Osteoblast (primary cell): ENCODE measurements at regions not wholly inside any gene's neighbourhood (a gene's known extent, or its start where the extent isn't known, plus 50 kb on each side); places are given as distances from the start of the nearest gene placed in this dataset.

Experiments used
- DNase-seq: peaks from one replicate; pipeline ENCODE4 v3.0.0; 2011; ENCODE audit warnings: low spot score, mixed read lengths; ENCODE audit not compliant: insufficient read length; ENCODE audit errors: missing footprints
- H2AFZ ChIP-seq: 2 replicates; pipeline ENCODE4 v1.6.0; 2011; ENCODE audit warnings: mild to moderate bottlenecking, low read length
- H3K27ac ChIP-seq: 2 replicates; pipeline ENCODE4 v1.5.1; 2011; ENCODE audit warnings: mild to moderate bottlenecking, low read depth, low read length, moderate library complexity
- H3K27me3 ChIP-seq: 2 replicates; pipeline ENCODE4 v1.6.0; 2012; ENCODE audit warnings: mild to moderate bottlenecking, control low read depth, inconsistent platforms, low read length, moderate library complexity; ENCODE audit not compliant: insufficient read depth
- H3K36me3 ChIP-seq: 2 replicates; pipeline ENCODE4 v1.5.1; 2011; ENCODE audit warnings: mild to moderate bottlenecking, low read length, control low read depth, moderate library complexity; ENCODE audit not compliant: insufficient read depth
- H3K4me1 ChIP-seq: 2 replicates; pipeline ENCODE4 v1.5.1; 2011; ENCODE audit warnings: mild to moderate bottlenecking, low read length, control low read depth, moderate library complexity; ENCODE audit not compliant: insufficient read depth
- H3K4me2 ChIP-seq: 2 replicates; pipeline ENCODE4 v1.6.0; 2011; ENCODE audit warnings: mild to moderate bottlenecking, low read length; ENCODE audit not compliant: insufficient read depth
- H3K4me3 ChIP-seq: fragments of 200-600 bp; sonication (generic); 3 replicates; pipeline ENCODE4 v1.5.1; 2012; ENCODE audit warnings: mild to moderate bottlenecking, low read length, inconsistent platforms; ENCODE audit not compliant: insufficient read depth
- H3K79me2 ChIP-seq: 2 replicates; pipeline ENCODE4 v1.6.0; 2012; ENCODE audit warnings: mild to moderate bottlenecking, low read length, control low read depth, inconsistent platforms; ENCODE audit not compliant: insufficient read depth
- H3K9me3 ChIP-seq: 2 replicates; pipeline ENCODE4 v1.5.1; 2011; ENCODE audit warnings: low read depth, low read length, control low read depth
- H4K20me1 ChIP-seq: 2 replicates; pipeline ENCODE4 v1.6.0; 2012; ENCODE audit warnings: mild to moderate bottlenecking, low read length, control low read depth; ENCODE audit not compliant: insufficient read depth
- CTCF ChIP-seq: IDR thresholded peaks from 2 replicates; pipeline ENCODE4 v1.5.1; 2011; ENCODE audit warnings: mild to moderate bottlenecking, low read depth, low read length, moderate library complexity; ENCODE audit errors: extremely low read depth

- no peaks in the 10 kb centered on the region for H4K20me1 ChIP-seq
- peak overlapping the region; percentile 37 for H2AFZ ChIP-seq
- no peak overlapping the region for H3K4me2 ChIP-seq
Observed at GRCh38 chr16:80367037-80367658, 173.6 kb upstream of the DYNLRB2 start.

GRCh38 chr16:80366023-80366422 lies 174.8 kb upstream of the DYNLRB2 start:
- Histone ChIP-seq H3K4me2 (no peak overlapping the region), H3K4me3 (no peak overlapping the region), H4K20me1 (no peaks in the 10 kb centered on the region), H3K27me3 (no peaks in the 10 kb centered on the region), H3K9me3 (no peaks in the 10 kb centered on the region), H2AFZ (peak overlapping the region; percentile 16), H3K36me3 (no peaks in the 10 kb centered on the region), H3K79me2 (no peaks in the 10 kb centered on the region), H3K27ac (no peak overlapping the region), H3K4me1 (peaks cover 7% of the 10 kb centered on the region)
- no peak for TF ChIP-seq CTCF
- no peak for DNase-seq

More at GRCh38 chr16:80367037-80367658, 173.6 kb upstream of the DYNLRB2 start:
- DNase-seq = no peak
- H3K4me3 ChIP-seq = no peak overlapping the region
- TF ChIP-seq CTCF = no peak
- peaks cover 7% of the 10 kb centered on the region for H3K4me1 ChIP-seq
- no peaks in the 10 kb centered on the region for H3K79me2 ChIP-seq
- H3K36me3 ChIP-seq = no peaks in the 10 kb centered on the region
- H3K9me3 ChIP-seq = no peaks in the 10 kb centered on the region
- H3K27ac ChIP-seq = no peak overlapping the region
- no peaks in the 10 kb centered on the region for H3K27me3 ChIP-seq

GRCh38 chr16:80362816-80363215 lies 178.0 kb upstream of the DYNLRB2 start:
- TF ChIP-seq CTCF = no peak
- no peaks in the 10 kb centered on the region for H4K20me1 ChIP-seq
- DNase-seq = no peak

GRCh38 chr16:80356365-80356764 lies 184.4 kb upstream of the DYNLRB2 start:
- no peak overlapping the region for H3K4me2 ChIP-seq
- TF ChIP-seq CTCF = no peak

More at GRCh38 chr16:80362816-80363215, 178.0 kb upstream of the DYNLRB2 start:
- Histone ChIP-seq H3K4me2 (no peak overlapping the region), H3K36me3 (no peaks in the 10 kb centered on the region), H3K27ac (no peak overlapping the region), H3K4me1 (peaks cover 4% of the 10 kb centered on the region), H3K27me3 (no peaks in the 10 kb centered on the region), H3K4me3 (no peak overlapping the region), H3K9me3 (no peaks in the 10 kb centered on the region), H2AFZ (no peak overlapping the region), H3K79me2 (no peaks in the 10 kb centered on the region)

More at GRCh38 chr16:80356365-80356764, 184.4 kb upstream of the DYNLRB2 start:
- no peaks in the 10 kb centered on the region for H3K4me1 ChIP-seq
- no peak overlapping the region for H3K27ac ChIP-seq
- no peak for DNase-seq
- H2AFZ ChIP-seq = no peak overlapping the region
- H3K27me3 ChIP-seq = no peaks in the 10 kb centered on the region
- H3K36me3 ChIP-seq = no peaks in the 10 kb centered on the region
- H3K4me3 ChIP-seq = no peak overlapping the region
- H4K20me1 ChIP-seq = no peaks in the 10 kb centered on the region
- no peaks in the 10 kb centered on the region for H3K79me2 ChIP-seq
- H3K9me3 ChIP-seq = no peaks in the 10 kb centered on the region
